ENCODE measurements at regions not wholly inside any gene's neighbourhood (a gene's known extent, or its start where the extent isn't known, plus 50 kb on each side); places are given as distances from the start of the nearest gene placed in this dataset.

- no peak for TF ChIP-seq CTCF (IDR thresholded peaks at IDR 0.05; ENCODE audit: low read length, missing control alignments)
- DNase-seq (ENCODE audit: low read depth), result no peak
- no peak overlapping the region for H3K4me3 ChIP-seq (replicated peaks; ENCODE audit: low read depth, low read length)
Measured at GRCh38 chr14:94717808-94718207, 52.1 kb downstream of the GSC start.

GRCh38 chr14:94716976-94717375 lies 52.9 kb downstream of the GSC start:
- no peak overlapping the region for H3K4me3 ChIP-seq (replicated peaks; ENCODE audit: low read depth, low read length)
- no peak for DNase-seq (ENCODE audit: low read depth)
- no peak for TF ChIP-seq CTCF (IDR thresholded peaks at IDR 0.05; ENCODE audit: low read length, missing control alignments)

GRCh38 chr14:94713115-94713514 lies 56.8 kb downstream of the GSC start:
- no peak for TF ChIP-seq CTCF (IDR thresholded peaks at IDR 0.05; ENCODE audit: low read length, missing control alignments)
- no peak for DNase-seq (ENCODE audit: low read depth)
- no peak overlapping the region for H3K4me3 ChIP-seq (replicated peaks; ENCODE audit: low read depth, low read length)

- no peak for DNase-seq (ENCODE audit: low read depth)
- H3K4me3 ChIP-seq (replicated peaks; ENCODE audit: low read depth, low read length), result no peak overlapping the region
- no peak for TF ChIP-seq CTCF (IDR thresholded peaks at IDR 0.05; ENCODE audit: low read length, missing control alignments)
Measured at GRCh38 chr14:94710731-94711130, 59.2 kb downstream of the GSC start.

GRCh38 chr14:94707494-94707893 lies 62.4 kb downstream of the GSC start:
- no peak for TF ChIP-seq CTCF (IDR thresholded peaks at IDR 0.05; ENCODE audit: low read length, missing control alignments)
- no peak overlapping the region for H3K4me3 ChIP-seq (replicated peaks; ENCODE audit: low read depth, low read length)
- no peak for DNase-seq (ENCODE audit: low read depth)

GRCh38 chr14:94706133-94706532 lies 63.8 kb downstream of the GSC start:
- no peak for TF ChIP-seq CTCF (IDR thresholded peaks at IDR 0.05; ENCODE audit: low read length, missing control alignments)
- no peak for DNase-seq (ENCODE audit: low read depth)
- H3K4me3 ChIP-seq (replicated peaks; ENCODE audit: low read depth, low read length), result no peak overlapping the region

GRCh38 chr14:94702629-94703028 lies 67.3 kb downstream of the GSC start:
- no peak for TF ChIP-seq CTCF (IDR thresholded peaks at IDR 0.05; ENCODE audit: low read length, missing control alignments)
- DNase-seq (ENCODE audit: low read depth), result no peak
- H3K4me3 ChIP-seq (replicated peaks; ENCODE audit: low read depth, low read length), result no peak overlapping the region
